CD4-positive, alpha-beta T cell (primary cell): ENCODE measurements at regions not wholly inside any gene's neighbourhood (a gene's known extent, or its start where the extent isn't known, plus 50 kb on each side); places are given as distances from the start of the nearest gene placed in this dataset.
"Not testable (repeated sequence)": the region's sequence is repeated elsewhere in the genome, so short reads cannot be mapped to it uniquely, and the experiment has no call there.

Source experiments
- ATAC-seq: fragments of 200-7000 bp; cut with Tn5 transposase; one replicate; pipeline ENCODE4 v1.10.0; 2022; ENCODE audit warnings: mild to moderate bottlenecking; ENCODE audit not compliant: poor library complexity
- CTCF ChIA-PET: fragments of 350-600 bp; sonication (Branson Sonifier 250); formaldehyde crosslinking; loops from one replicate; lab custom pipeline; 2021; ENCODE audit warnings: antibody characterized with exemption, inconsistent platforms; lab: Charles Lee
- POLR2A ChIA-PET: fragments of 350-600 bp; sonication (Branson Sonifier 250); formaldehyde crosslinking; loops from one replicate; lab custom pipeline; 2021; ENCODE audit warnings: antibody characterized with exemption, inconsistent platforms; lab: Charles Lee
- DNase-seq, 14 experiments: peaks; one replicate each; pipeline ENCODE4 v3.0.0-alpha.2; 2013 to 2020; ENCODE audit warnings: mixed read lengths in 2 of 14
- H3K27ac ChIP-seq, 2 donors: one replicate each; pipeline versions ENCODE4 v1.5.1 to v1.7.0; 2013; ENCODE audit warnings: low read length in 2 of 2, low read depth in 1 of 2, mild to moderate bottlenecking in 1 of 2
- H3K27me3 ChIP-seq, 2 experiments: 1 replicate in 1 of 2; 2 replicates in 1 of 2; pipeline versions ENCODE4 v1.6.1 to v1.7.0; 2013; ENCODE audit warnings: low read length in 2 of 2, control low read depth in 1 of 2, mild to moderate bottlenecking in 1 of 2, moderate library complexity in 1 of 2; ENCODE audit not compliant: insufficient read depth in 2 of 2, control insufficient read depth in 1 of 2
- H3K36me3 ChIP-seq: one replicate; pipeline ENCODE4 v1.6.1; 2013; ENCODE audit warnings: low read length, control low read depth; ENCODE audit not compliant: insufficient read depth
- H3K4me1 ChIP-seq: one replicate; pipeline ENCODE4 v1.6.1; 2013; ENCODE audit warnings: low read length, control low read depth; ENCODE audit not compliant: insufficient read depth
- H3K4me3 ChIP-seq: one replicate; pipeline ENCODE4 v1.5.1; 2013; ENCODE audit warnings: mild to moderate bottlenecking, low read length, moderate library complexity
- H3K9me3 ChIP-seq, 2 experiments: 1 replicate in 1 of 2; 2 replicates in 1 of 2; pipeline versions ENCODE4 v1.6.1 to v1.7.0; 2013; ENCODE audit warnings: low read length in 2 of 2, mild to moderate bottlenecking in 2 of 2, control low read depth in 1 of 2, moderate library complexity in 1 of 2; ENCODE audit not compliant: control insufficient read depth in 1 of 2, insufficient read depth in 1 of 2
- H3K27ac Mint-ChIP-seq: one replicate; pipeline ENCODE4 v1.8.0; 2020; ENCODE audit warnings: mixed read lengths
- H3K27me3 Mint-ChIP-seq: one replicate; pipeline ENCODE4 v1.8.0; 2021; ENCODE audit warnings: mixed read lengths
- H3K36me3 Mint-ChIP-seq: one replicate; pipeline ENCODE4 v1.8.0; 2021; ENCODE audit warnings: low read depth, mixed read lengths
- H3K4me1 Mint-ChIP-seq: one replicate; pipeline ENCODE4 v1.8.0; 2021; ENCODE audit warnings: low read depth, mixed read lengths
- H3K4me3 Mint-ChIP-seq: one replicate; pipeline ENCODE4 v1.8.0; 2020; ENCODE audit warnings: mild to moderate bottlenecking, mixed read lengths
- H3K9me3 Mint-ChIP-seq: one replicate; pipeline ENCODE4 v1.8.0; 2020; ENCODE audit warnings: mixed read lengths
- CTCF ChIP-seq: fragments of 200-600 bp; IDR thresholded peaks from one replicate; pipeline ENCODE4 v1.8.0; 2022; ENCODE audit warnings: antibody characterized with exemption, mild to moderate bottlenecking
- intact Hi-C, 2 experiments: fragments of 100-400 bp; cut with DNase I in 1 of 2; cut with micrococcal nuclease in 1 of 2; formaldehyde crosslinking; loops; one replicate each; pipeline versions ENCODE4 v1.15.1 to v1.9.0; 2023 to 2025; cut with DNase I, micrococcal nuclease

DNA sequence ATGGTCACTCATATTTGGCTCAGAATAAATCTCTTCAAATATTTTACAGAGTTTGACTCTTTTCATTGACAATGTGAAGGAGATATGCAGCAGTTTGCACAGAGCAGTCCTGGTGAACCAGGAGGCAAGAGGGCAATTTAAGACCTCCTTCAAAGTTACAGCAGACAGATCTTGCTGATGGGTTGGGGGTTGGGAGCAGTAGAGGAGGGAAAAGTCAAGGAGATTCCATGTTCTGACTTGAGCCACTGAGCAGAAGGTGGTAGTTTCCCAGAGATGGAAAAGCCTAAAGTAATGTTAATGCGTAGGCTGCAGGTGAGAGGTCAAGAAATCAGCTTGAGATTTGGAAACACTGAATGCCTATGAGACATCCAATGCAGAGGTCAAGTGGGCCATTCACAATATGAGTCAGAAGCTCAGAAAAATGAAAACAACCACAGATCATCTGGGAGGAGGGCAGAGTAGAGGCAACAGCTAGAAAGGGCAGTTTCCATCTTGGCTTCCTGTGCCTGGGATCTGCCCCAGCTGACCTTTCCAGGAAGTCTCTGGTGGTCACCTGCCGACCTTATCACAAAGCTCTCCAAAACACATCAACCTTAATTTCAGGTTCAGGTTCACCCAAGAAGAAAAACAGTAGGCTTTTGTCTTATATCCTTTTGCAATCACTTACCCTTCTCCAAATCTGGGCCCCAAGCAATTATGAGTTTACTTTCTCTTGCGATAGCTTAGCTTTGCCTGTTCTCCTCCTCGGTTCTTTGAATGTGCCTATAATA is 197.5 kb upstream of the ARL4C start:
- CTCF ChIA-PET, result no interaction called here
- H3K27me3 Mint-ChIP-seq, result peaks cover 50% of the 10 kb centered on the region

DNA sequence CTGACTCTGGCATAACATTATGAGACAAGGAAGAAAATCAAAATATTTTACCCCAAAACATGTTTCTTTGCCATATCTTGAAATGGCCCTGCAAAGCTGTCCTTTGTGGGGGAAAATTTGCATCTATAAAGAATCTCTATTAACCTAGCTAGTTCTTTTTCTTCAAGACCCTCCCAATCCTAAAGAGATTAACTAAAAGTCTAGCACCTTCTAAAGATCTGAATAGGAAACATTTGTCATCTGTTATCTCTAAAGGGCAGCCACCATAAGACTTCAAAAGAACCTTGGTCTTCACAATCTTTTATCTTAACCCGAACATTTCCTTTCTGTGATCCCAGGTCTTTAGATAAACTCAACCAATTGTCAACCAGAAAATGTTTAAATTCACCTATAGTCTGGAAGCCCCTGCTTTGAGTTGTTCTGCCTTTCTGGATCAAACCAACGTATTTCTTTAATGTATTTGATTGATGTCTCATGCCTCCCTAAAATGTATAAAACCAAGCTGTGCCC is 196.9 kb upstream of the ARL4C start:
- CTCF ChIA-PET, intact Hi-C loops, ATAC-seq, H3K9me3 ChIP-seq, H3K36me3 Mint-ChIP-seq, H3K4me1 ChIP-seq, H3K27ac ChIP-seq, DNase-seq, H3K27ac Mint-ChIP-seq, H3K4me3 Mint-ChIP-seq, H3K36me3 ChIP-seq, POLR2A ChIA-PET, H3K4me1 Mint-ChIP-seq, H3K4me3 ChIP-seq: not testable (repeated sequence)
- peaks cover 50% of the 10 kb centered on the region for H3K27me3 Mint-ChIP-seq
- H3K9me3 Mint-ChIP-seq, result peaks cover 12% of the 10 kb centered on the region
- peaks cover 10 to 13% of the 10 kb centered on the region in 2 experiments for H3K27me3 ChIP-seq

More for the DNA sequence above, 197.5 kb upstream of the ARL4C start:
- Mint-ChIP-seq H3K27ac (no peak overlapping the region), H3K4me1 (no peaks in the 10 kb centered on the region), H3K36me3 (peaks cover 5% of the 10 kb centered on the region), H3K4me3 (no peak overlapping the region), H3K9me3 (peaks cover 12% of the 10 kb centered on the region)
- no peak for TF ChIP-seq CTCF
- H3K36me3 ChIP-seq, result no peaks in the 10 kb centered on the region
- intact Hi-C loops, result no loop called here
- POLR2A ChIA-PET, result no interaction called here
- H3K4me3 ChIP-seq, result no peak overlapping the region
- no peak for DNase-seq
- H3K4me1 ChIP-seq, result no peaks in the 10 kb centered on the region
- no peak for ATAC-seq
- H3K9me3 ChIP-seq, result peaks cover 6 to 10% of the 10 kb centered on the region in 2 experiments
- H3K27me3 ChIP-seq, result peaks cover 10 to 13% of the 10 kb centered on the region in 2 experiments
- no peak overlapping the region for H3K27ac ChIP-seq

DNA sequence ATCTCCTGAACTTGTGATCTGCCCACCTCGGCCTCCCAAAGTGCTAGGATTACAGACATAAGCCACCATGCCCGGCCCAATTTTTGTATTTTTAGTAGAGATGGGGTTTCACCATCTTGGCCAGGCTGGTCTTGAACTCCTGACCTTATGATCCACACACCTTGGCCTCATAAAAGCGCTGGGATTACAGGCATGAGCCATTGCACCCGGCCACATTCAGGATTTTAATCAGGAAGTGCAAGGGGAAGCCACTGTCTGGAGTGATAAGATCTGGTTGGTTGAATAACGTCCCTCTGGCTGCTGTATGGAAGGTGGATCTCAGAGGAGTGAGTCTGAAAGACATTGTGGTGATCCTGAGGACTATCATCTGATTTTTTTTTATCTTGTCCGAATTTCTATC is 196.3 kb upstream of the ARL4C start:
- H3K4me1 Mint-ChIP-seq, H3K4me1 ChIP-seq, H3K27ac ChIP-seq, CTCF ChIA-PET, H3K27ac Mint-ChIP-seq, H3K4me3 Mint-ChIP-seq, H3K4me3 ChIP-seq, H3K36me3 Mint-ChIP-seq, POLR2A ChIA-PET, H3K36me3 ChIP-seq, DNase-seq, intact Hi-C loops, ATAC-seq, H3K9me3 ChIP-seq: not testable (repeated sequence)
- peaks cover 12% of the 10 kb centered on the region for H3K9me3 Mint-ChIP-seq
- peaks cover 10 to 16% of the 10 kb centered on the region in 2 experiments for H3K27me3 ChIP-seq
- peaks cover 50% of the 10 kb centered on the region for H3K27me3 Mint-ChIP-seq

GRCh38 chr2:234691968-234692955 is 195.4 kb upstream of the ARL4C start:
- TF ChIP-seq CTCF, result no peak
- ATAC-seq, result no peak
- H3K9me3 Mint-ChIP-seq, result peaks cover 5% of the 10 kb centered on the region
- peaks cover 50% of the 10 kb centered on the region for H3K27me3 Mint-ChIP-seq
- no peak overlapping the region for H3K27ac Mint-ChIP-seq
- intact Hi-C loops, result no loop called here
- peaks cover 4 to 6% of the 10 kb centered on the region in 2 experiments for H3K9me3 ChIP-seq
- ChIA-PET POLR2A (no interaction called here), CTCF (no interaction called here)
- no peaks in the 10 kb centered on the region for H3K4me1 Mint-ChIP-seq
- H3K4me1 ChIP-seq, result no peaks in the 10 kb centered on the region
- no peak overlapping the region for H3K4me3 Mint-ChIP-seq
- no peak overlapping the region for H3K27ac ChIP-seq
- peaks cover 10 to 17% of the 10 kb centered on the region in 2 experiments for H3K27me3 ChIP-seq
- DNase-seq, result no peak
- no peaks in the 10 kb centered on the region for H3K36me3 Mint-ChIP-seq
- H3K4me3 ChIP-seq, result no peak overlapping the region
- H3K36me3 ChIP-seq, result no peaks in the 10 kb centered on the region
